Spleen (tissue), 11 donors: ENCODE measurements at regions not wholly inside any gene's neighbourhood (a gene's known extent, or its start where the extent isn't known, plus 50 kb on each side); places are given as distances from the start of the nearest gene placed in this dataset.

ENCODE experiments used
- DNase-seq: peaks from one replicate; pipeline ENCODE4 v3.0.0-alpha.2; 2020
- H3K27ac ChIP-seq, 8 donors: fragments of 200-600 bp; sonication (generic) in 7 of 8; 1 replicate in 4 of 8; 2 replicates in 4 of 8; pipeline versions ENCODE4 v1.5.0 to v1.8.0; 2016 to 2021; ENCODE audit warnings: inconsistent platforms in 4 of 8, mild to moderate bottlenecking in 4 of 8, moderate library complexity in 1 of 8
- H3K27me3 ChIP-seq, 7 donors: fragments of 200-600 bp; sonication (generic) in 6 of 7; replicated peaks in 1 of 7; 1 replicate in 4 of 7; 2 replicates in 3 of 7; pipeline versions ENCODE4 v1.5.0 to v1.8.0; 2016 to 2021; ENCODE audit warnings: inconsistent platforms in 3 of 7, mild to moderate bottlenecking in 1 of 7
- H3K36me3 ChIP-seq, 6 donors: fragments of 200-600 bp; sonication (generic) in 5 of 6; 1 replicate in 4 of 6; 2 replicates in 2 of 6; pipeline versions ENCODE4 v1.5.0 to v1.8.0; 2016 to 2021; ENCODE audit warnings: inconsistent platforms in 2 of 6
- H3K4me1 ChIP-seq, 6 donors: fragments of 200-600 bp; sonication (generic) in 5 of 6; 1 replicate in 3 of 6; 2 replicates in 3 of 6; pipeline versions ENCODE4 v1.5.0 to v1.8.0; 2016 to 2021; ENCODE audit warnings: inconsistent platforms in 3 of 6
- H3K4me3 ChIP-seq, 8 donors: fragments of 200-600 bp; sonication (generic) in 7 of 8; 1 replicate in 4 of 8; 2 replicates in 4 of 8; pipeline versions ENCODE4 v1.5.0 to v1.8.0; 2016 to 2021; ENCODE audit warnings: inconsistent platforms in 4 of 8, mild to moderate bottlenecking in 4 of 8, moderate library complexity in 2 of 8
- H3K9me3 ChIP-seq, 8 donors: fragments of 200-600 bp; sonication (generic) in 7 of 8; 1 replicate in 4 of 8; 2 replicates in 4 of 8; pipeline versions ENCODE4 v1.5.0 to v1.8.0; 2016 to 2021; ENCODE audit warnings: inconsistent platforms in 4 of 8
- CTCF ChIP-seq, 11 experiments: fragments of 200-600 bp in 7 of 11; fragments of 450-650 bp in 4 of 11; sonication (generic) in 4 of 11; IDR thresholded peaks in 8 of 11; conservative IDR thresholded peaks in 3 of 11; 1 replicate in 7 of 11; 2 replicates in 4 of 11; pipeline versions ENCODE4 v1.4.0 to v1.8.0; 2016 to 2021; ENCODE audit warnings: antibody characterized with exemption in 11 of 11, inconsistent platforms in 4 of 11, mild to moderate bottlenecking in 1 of 11
- POLR2A ChIP-seq, 3 donors: fragments of 450-650 bp; IDR thresholded peaks; one replicate each; pipeline ENCODE4 v1.5.1; 2017; ENCODE audit warnings: antibody characterized with exemption in 3 of 3, mild to moderate bottlenecking in 1 of 3
- POLR2AphosphoS5 ChIP-seq, 3 donors: sonication (generic); formaldehyde crosslinking; IDR thresholded peaks; one replicate each; pipeline ENCODE4 v1.5.1; 2017; ENCODE audit warnings: antibody characterized with exemption in 3 of 3
- WGBS, 5 donors: extraction: QIAGEN DNeasy Blood & Tissue Kit in 3 of 5; methylation state at CpG; one replicate each; pipeline versions ENCODE4 v1.1.5 to v1.1.7; 2013 to 2018; 5-methylcytosine and 5-hydroxymethylcytosine counted together
- intact Hi-C: fragments of 100-400 bp; cut with DNase I; formaldehyde crosslinking; loops from one replicate; pipeline ENCODE4 v1.15.0; 2023; ENCODE audit warnings: low total_unique reads
- donor health status: healthy with polysubstance abuse.
- donor health status: DM: no; HTN: no; CAD: no; lungs with moderate emphysema.
- donor health status: DM: no; HTN: no; CAD: no.
- donor health status: Bipolar disorder and iron deficiency.
- donor health status: healthy.
- donor health status: DM: no; HTN: no; CAD: no.
- donor health status: DM: yes; HTN: yes; CAD: no.

GRCh38 chr5:88556406-88556805 lies 287.8 kb upstream of the TMEM161B start:
- H3K4me3 ChIP-seq: no peak overlapping the region
- H3K4me1 ChIP-seq: no peaks in the 10 kb centered on the region
- 62 to 86% (median 81%) methylated on average over 4 of the region's 4 CpGs for WGBS, 5 donors
- no peaks in the 10 kb centered on the region for H3K27me3 ChIP-seq
- H3K36me3 ChIP-seq: no peaks in the 10 kb centered on the region
- intact Hi-C loops: no loop called here
- no peak for DNase-seq
- TF ChIP-seq CTCF (IDR thresholded peaks at IDR 0.05 in 8 of 11, conservative IDR thresholded peaks at IDR 0.05 in 3 of 11) (no peak), POLR2A (IDR thresholded peaks at IDR 0.05) (no peak), POLR2AphosphoS5 (IDR thresholded peaks at IDR 0.05) (no peak)
- no peak overlapping the region for H3K27ac ChIP-seq
- no peaks in the 10 kb centered on the region for H3K9me3 ChIP-seq

- no peak for DNase-seq
- Histone ChIP-seq H3K9me3 (no peaks in the 10 kb centered on the region), H3K4me3 (no peak overlapping the region), H3K27ac (no peak overlapping the region), H3K36me3 (no peaks in the 10 kb centered on the region), H3K4me1 (no peaks in the 10 kb centered on the region), H3K27me3 (no peaks in the 10 kb centered on the region)
- TF ChIP-seq POLR2A (IDR thresholded peaks at IDR 0.05) (no peak), CTCF (IDR thresholded peaks at IDR 0.05 in 8 of 11, conservative IDR thresholded peaks at IDR 0.05 in 3 of 11) (no peak), POLR2AphosphoS5 (IDR thresholded peaks at IDR 0.05) (no peak)
- WGBS, 5 donors: 12 to 20% (median 16%) methylated on average over 4 of the region's 4 CpGs
- intact Hi-C loops: no loop called here
Measured at GRCh38 chr5:88555674-88556073, 287.0 kb upstream of the TMEM161B start.

- H3K4me3 ChIP-seq: no peak overlapping the region
- TF ChIP-seq CTCF (IDR thresholded peaks at IDR 0.05 in 8 of 11, conservative IDR thresholded peaks at IDR 0.05 in 3 of 11) (no peak), POLR2A (IDR thresholded peaks at IDR 0.05) (no peak), POLR2AphosphoS5 (IDR thresholded peaks at IDR 0.05) (no peak)
- intact Hi-C loops: no loop called here
- no peak overlapping the region for H3K27ac ChIP-seq
- H3K36me3 ChIP-seq: no peaks in the 10 kb centered on the region
- no peaks in the 10 kb centered on the region for H3K4me1 ChIP-seq
- H3K9me3 ChIP-seq: no peaks in the 10 kb centered on the region
- H3K27me3 ChIP-seq: no peaks in the 10 kb centered on the region
- no peak for DNase-seq
Measured at GRCh38 chr5:88553986-88554385, 285.3 kb upstream of the TMEM161B start.

GRCh38 chr5:88553136-88553875 lies 284.7 kb upstream of the TMEM161B start:
- H3K4me1 ChIP-seq: no peaks in the 10 kb centered on the region
- no peaks in the 10 kb centered on the region for H3K27me3 ChIP-seq
- H3K9me3 ChIP-seq: no peaks in the 10 kb centered on the region
- WGBS, 5 donors: 81 to 90% (median 88%) methylated on average over 5 of the region's 5 CpGs
- H3K4me3 ChIP-seq: no peak overlapping the region
- intact Hi-C loops: no loop called here
- no peaks in the 10 kb centered on the region for H3K36me3 ChIP-seq
- TF ChIP-seq CTCF (IDR thresholded peaks at IDR 0.05 in 8 of 11, conservative IDR thresholded peaks at IDR 0.05 in 3 of 11) (no peak), POLR2AphosphoS5 (IDR thresholded peaks at IDR 0.05) (no peak)
- H3K27ac ChIP-seq: no peak overlapping the region
- DNase-seq: no peak
